ENCODE measurements at regions not wholly inside any gene's neighbourhood (a gene's known extent, or its start where the extent isn't known, plus 50 kb on each side); places are given as distances from the start of the nearest gene placed in this dataset.

GRCh38 chr16:55019419-55020131 is 88.9 kb downstream of the IRX5 start:
- no peak for TF ChIP-seq CTCF (IDR thresholded peaks at IDR 0.05)
- TF ChIP-seq POLR2A (IDR thresholded peaks at IDR 0.05): no peak
- TF ChIP-seq POLR2AphosphoS5 (IDR thresholded peaks at IDR 0.05): no peak
